Brain pericyte (primary cell): ENCODE measurements at regions not wholly inside any gene's neighbourhood (a gene's known extent, or its start where the extent isn't known, plus 50 kb on each side); places are given as distances from the start of the nearest gene placed in this dataset.
"Not testable (repeated sequence)": the region's sequence is repeated elsewhere in the genome, so short reads cannot be mapped to it uniquely, and the experiment has no call there.

ENCODE experiments used
- DNase-seq: peaks from one replicate; pipeline ENCODE4 v3.0.0-alpha.2; 2012; ENCODE audit warnings: low read depth, low spot score

DNA sequence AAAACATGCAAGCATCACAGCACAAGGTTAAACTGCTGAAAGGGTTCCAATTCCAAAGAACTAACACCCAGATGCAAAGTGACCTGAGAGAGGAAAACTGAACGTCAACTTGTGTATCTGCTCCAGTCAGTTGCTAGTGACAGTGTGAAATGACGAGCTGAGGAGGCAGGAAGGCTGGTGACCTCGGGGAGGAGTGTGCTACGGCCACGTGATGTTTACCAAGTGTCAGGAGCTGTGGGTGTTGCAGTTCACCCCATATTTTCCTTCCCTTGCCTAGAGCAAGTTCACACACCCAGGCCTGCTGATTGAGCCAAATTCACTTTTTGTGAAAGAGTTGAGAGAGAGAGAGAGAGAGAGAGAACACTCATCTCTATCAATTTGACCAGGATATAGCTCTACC is 231.6 kb upstream of the ANKH start:
- no peak for DNase-seq

DNA sequence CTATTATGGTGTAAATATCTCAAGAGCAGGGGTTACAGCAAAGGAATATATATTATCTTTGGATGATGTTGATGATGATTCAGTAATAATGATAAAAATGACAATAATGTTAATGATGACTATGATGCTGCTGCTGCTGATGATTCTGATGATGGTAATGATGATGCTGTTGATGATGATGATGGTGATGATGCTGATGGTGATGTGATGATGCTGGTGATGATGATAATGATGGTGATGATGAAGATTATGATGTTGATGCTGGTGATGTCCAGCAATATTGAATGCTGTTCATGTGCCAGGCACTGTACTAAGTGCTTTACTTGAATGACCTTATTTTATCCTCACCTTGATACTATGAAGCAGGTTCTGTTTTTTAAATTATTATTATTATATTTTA is 226.0 kb upstream of the ANKH start:
- no peak for DNase-seq

DNA sequence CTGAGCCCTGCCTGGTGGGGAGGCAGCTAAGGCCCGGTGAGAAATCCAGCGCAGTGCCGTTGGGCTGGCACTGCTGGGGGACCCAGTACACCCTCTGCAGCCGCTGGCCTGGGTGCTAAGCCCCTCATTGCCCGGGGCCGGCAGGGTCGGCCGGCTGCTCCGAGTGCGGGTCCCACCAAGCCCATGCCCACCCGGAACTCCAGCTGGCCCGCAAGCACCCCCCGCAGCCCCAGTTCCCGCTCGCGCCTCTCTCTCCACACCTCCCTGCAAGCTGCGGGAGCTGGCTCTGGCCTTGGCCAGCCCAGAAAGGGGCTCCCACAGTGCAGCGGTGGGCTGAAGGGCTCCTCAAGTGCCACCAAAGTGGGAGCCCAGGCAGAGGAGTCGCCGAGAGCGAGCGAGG is 225.1 kb upstream of the ANKH start:
- DNase-seq: not testable (repeated sequence)

DNA sequence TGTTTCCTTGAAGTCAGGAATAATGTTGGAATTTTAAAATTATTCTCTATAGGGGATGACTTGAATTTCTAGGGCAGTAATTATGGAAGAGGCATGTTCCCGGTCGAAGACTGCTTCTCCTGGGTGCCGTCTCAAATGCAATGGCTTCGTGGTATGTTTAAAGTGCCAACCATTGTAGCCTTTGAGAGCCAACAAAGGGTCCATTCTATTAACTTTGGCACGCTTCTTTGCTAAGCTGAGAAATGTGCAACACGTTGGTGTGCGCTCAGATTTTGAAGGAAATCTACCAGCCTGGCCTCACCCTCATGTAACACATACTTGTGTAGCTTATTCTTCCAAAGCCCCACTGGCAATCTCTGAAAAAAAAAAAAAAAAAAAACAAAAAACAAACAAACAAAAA is 221.2 kb upstream of the ANKH start:
- DNase-seq: no peak

DNA sequence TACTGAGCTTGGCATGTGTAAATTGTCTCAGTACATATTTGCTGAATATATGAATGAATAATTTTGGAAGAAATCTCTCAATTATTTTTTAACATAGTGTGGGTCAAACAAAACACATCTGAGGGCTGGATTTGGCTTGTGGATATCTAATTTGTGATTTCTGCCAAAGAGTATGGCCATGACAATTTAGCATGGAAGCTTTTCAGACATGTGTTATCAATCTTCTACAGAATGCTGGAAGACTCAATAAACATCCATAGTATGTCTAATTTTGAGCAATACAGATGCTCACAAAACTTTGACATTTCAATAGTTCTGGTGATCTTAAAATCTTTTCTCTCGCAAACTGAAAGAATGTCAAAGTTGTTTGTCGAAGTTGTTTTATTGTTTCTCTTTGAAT is 214.1 kb upstream of the ANKH start:
- no peak for DNase-seq

DNA sequence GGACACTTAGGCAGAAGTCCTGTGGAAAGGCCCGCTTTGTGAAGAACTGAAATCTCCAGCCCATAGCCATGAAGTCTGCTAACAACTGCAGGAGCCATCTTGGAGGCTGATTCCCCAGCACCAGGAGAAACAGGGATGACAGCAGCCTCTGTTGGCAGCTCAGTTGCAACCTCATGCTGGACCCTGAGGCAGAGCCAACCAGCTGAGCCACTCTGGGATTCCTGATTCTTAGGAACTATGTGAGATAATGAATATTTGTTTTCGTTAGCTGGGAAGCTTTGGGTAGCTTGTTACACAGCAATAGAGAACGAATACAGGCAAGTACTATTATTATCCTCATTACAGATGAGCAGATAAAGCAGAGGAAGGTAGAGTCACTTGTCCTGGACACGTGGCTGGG is 210.5 kb upstream of the ANKH start:
- DNase-seq: no peak

DNA sequence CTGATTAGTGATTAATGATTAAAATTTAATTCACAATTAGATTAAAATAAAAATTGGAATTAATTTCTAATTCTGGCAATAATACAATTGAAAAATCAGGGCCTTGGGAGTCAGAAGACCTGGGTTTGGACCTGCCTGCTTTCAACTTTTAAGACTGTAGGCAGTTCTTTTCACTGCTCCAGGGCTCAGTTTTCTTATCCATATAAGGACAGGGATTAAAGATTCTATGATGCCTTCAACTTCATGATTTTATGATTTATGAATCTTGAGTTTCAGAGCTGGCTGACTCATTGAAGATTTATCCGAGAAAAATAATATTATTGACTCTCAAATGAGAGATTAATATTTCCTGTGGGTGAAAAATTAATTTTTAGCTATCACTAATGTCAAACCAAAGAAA is 208.6 kb upstream of the ANKH start:
- DNase-seq: no peak

DNA sequence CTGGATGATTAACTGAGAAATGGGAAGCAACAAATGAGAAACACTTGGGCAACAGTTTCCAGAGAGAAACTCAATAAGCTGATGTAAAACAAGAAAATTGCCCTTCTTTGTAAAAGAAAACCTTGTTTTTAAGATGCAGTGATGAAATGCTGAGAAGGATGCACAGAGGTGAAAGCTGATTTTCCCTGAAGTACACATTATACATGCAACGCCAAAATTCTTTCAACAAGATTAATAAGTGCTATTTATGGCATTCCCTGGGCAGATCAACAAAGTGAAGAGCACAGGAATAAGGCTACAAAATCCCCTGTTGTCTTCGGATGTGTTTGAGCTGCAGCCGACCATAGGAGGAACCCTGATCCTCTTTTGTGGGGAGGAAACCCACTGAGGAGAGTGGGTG is 208.0 kb upstream of the ANKH start:
- DNase-seq: no peak

DNA sequence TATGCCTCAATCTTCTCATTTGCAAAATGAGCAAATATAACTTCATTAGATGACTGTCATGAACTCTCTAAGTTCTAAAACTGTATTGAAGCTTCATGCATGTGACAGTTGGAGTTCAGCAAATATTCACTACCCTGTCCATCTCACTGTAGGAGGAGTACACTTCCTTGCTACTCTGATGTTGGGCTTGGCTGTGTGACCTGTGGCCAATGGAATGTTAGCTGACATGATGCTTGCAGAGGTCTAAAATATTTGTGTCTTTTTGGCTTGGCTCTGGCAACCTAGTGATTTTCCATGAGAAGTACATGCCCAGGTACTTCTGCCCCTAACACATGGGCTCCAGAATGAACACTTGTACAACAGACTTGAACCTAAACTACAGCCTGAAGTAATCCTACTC is 203.1 kb upstream of the ANKH start:
- DNase-seq: no peak

DNA sequence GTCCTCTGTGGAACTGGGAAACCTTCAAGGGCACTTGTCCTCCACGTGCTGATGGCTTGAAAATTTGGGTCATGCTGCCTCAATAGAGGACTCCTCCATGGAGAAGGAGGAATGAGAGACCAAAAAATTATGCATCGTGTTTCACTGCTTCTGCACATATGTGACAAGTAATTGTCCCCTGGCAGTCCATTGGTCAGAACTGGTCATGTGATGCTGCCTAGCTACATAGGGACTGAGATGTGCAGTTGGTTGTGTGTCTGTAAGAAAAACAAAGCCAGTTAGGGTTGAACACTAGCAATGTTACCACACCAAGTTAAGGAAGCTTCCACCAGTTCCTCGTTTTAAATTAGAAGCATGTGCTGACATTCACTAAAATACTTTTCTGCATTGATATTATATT is 201.9 kb upstream of the ANKH start:
- no peak for DNase-seq

DNA sequence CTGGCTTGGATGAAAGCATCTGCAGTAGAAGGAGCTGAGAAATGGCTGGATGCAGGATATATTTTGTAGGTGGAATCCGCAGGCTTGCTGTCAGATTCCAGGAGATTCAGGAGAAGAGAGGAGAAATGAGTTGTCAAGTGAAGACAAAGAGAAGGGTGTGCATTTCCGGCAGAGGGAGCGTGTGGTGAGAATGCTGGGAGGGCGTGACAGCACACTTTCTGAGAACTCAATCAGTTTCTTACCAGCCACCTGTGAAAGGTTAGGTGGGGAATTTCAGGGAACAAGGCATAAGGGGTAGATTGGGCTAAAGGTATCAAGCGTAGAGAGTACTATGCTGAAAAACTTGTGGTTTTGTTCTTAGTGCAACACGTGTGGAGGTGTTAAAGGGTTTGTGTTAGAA is 199.3 kb upstream of the ANKH start:
- no peak for DNase-seq

DNA sequence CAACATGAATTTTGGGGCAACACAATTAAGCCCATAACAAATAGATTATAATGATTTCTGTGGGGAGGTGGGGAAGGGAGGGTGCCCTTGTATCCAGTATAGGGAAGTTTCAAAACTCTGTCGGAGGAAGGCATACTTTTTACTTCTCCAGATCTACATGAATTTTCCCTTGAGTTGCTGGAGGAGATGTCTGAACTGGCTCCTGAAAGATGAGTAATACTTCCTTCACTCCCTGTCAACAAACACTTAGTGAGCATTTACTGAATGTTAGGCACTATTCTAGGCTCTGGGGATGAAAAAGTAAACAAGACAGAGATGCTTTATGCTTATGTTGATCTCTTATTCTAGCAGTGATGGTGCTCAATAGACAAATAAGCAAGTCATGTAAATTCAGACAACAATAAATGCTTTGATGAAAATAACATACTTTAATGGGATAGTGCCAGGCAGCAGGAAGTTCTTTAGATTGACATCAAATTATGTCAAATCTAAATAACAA is 197.9 kb upstream of the ANKH start:
- no peak for DNase-seq

DNA sequence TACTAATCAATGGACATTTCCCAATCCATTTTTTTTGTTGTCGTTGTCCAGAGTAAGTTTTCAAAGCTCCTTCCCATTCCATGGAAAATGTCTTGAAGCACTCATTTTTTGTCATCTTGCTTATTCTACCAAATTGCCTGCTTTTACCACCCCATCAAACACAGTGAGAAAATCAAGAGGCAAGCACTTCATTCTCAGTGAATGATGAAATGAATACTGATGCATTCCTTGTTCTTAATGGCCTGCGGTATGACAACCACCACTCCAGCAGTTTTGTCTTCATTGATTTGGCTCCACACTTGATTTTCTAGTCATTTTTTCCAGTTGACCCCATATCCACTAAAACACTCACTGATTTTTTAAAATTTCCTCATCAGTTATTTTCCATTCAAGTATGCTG is 193.5 kb upstream of the ANKH start:
- DNase-seq: no peak

DNA sequence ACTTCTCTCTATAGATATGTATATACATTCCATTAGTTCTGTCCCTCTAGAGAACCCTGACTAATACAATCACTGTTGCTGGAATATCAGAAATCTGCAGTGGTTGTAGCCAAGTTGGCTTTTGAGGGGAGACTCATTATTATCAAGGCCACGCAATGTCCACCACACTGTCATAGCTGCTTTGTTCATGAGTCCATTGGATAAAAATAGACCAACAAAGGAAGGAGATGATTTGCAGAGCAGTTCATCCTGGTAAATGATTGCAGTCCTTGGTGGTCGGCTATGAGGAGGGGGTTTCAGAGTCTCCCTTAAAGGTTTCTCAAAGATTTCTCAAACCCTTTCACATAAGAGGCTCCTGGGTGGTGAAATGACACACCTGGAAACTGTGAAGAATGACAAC is 192.8 kb upstream of the ANKH start:
- DNase-seq: no peak

DNA sequence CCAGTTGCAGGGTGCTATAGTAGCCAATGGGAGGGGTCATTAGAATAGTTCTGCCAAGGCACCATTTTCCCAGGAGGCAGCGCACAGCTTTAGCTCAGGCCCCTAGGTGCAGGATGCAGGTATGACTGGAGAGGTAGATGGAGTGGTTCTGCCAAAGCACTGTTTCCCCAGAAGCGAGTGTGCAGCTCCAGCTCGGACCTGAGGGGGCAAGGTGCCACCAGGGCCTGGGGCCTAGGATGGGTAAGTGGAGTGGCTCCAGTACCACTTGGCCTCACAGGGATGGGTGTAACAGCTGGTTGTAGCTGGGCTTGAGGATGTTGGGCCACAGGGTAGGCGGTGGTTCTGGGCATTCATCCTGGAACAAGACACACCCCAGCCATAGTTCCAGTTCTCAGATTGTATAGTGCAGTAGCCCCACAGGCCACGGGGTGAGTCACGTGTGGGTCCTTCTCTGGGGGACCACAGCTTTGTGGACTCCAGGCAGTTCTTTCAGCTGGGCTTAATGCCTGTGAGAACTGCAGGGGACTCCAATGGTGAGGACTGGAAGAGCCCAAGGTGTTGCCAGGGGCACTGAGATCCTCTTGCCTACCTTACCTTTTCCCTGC is 185.5 kb upstream of the ANKH start:
- DNase-seq: no peak

DNA sequence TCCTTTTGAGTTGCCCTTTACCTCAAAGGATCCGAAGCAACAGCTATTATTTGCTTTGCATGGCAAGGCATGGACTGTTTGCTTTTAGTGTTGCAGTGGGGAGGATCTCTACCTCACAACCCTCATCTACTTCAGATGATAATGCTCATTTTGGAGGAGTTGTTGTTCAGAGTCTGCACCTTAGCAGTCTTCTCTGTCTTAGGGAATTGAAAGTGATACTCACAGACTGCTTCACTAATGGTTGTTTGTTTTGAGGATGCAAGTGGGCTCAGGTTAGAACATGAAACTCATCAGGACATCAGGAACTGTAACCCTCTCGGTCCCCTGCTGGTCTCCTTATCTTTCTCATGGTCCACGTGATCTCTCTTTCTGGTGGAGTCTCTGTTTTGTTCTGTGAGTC is 172.9 kb upstream of the ANKH start:
- DNase-seq: no peak

DNA sequence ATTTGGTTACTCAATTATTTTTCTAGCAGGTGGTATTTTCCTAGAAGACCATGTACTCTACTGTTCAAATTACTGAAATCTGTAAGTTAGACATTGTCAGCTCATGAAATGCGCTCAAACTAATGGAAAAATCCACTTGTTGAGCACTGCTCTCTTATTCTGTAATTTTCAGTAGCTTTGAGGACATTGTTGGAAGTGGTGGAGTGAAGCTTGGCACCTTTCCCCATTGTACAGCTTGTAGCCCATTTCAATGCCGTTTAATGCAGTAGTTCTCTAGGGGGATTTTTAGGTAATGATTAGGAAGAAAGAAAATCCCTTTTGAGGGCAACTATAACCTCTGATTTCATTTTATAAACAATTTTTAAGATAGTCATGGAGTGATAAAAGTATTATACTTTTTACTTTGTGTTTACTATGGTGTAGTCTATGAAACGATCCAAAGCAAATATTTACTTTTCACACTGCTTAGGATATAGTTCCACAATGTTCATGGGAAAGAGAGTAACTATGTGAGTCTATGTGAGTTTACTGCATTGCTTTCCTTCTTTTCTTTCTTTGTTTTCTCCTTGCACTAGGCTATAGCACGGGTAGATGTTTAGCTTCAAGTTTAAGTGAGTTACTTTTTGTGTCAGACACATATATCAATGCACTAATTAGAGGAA is 165.8 kb upstream of the ANKH start:
- no peak for DNase-seq

DNA sequence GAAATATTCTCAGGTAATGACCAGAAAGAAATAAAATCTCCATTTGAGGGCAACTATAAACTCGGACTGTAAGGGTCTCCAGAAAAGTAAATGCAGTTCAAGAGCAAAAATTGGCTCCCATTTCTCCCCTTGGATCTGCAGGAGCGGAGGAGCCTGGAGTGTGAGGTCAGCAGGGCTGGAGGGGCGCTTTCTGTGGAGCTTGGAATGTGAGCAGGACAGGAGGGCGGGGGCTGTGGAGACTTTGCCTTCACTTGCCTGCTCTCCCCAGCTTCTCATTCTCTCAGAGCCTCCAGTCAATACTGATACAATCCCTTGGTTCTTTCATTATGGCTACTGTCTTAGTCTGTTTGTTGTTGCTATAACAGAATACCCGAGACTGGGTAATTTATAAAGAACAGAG is 162.8 kb upstream of the ANKH start:
- no peak for DNase-seq

DNA sequence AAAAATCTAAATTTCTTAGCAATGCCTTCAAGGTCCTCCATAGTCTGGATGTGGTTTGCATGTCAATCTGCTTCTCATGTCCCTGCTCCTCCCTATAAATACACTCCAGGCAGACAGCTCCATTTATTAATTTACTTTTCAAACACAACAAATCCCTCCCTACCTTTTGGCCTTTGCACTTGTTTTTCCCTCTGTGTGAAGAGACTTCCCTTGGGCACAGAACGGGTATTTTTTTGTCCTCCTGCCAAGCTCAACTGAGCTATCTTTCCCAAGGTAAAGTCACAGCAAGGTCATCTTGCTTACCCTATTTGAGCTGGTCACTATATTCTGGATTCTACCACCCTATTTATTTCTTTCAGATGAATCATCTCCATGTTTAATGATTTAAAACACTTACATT is 159.6 kb upstream of the ANKH start:
- DNase-seq: no peak

DNA sequence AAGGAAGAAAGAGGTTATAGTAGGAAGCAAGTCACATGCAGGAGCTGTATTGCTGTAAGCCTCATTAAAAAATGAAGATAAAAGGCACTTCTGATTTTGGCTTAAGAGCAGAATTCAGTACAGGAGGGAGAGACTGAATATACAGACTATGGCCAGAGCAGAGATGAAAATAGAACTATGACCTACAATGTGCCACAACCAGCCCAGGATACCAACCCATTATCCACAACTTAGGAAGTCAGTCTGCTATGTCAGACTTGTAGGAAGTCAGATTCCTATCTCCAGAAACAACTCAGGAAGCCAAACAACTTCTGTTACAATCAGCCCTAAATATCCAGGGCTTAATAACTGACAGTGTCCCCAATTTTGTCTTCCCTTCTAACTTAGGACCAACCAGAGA is 156.2 kb upstream of the ANKH start:
- no peak for DNase-seq

DNA sequence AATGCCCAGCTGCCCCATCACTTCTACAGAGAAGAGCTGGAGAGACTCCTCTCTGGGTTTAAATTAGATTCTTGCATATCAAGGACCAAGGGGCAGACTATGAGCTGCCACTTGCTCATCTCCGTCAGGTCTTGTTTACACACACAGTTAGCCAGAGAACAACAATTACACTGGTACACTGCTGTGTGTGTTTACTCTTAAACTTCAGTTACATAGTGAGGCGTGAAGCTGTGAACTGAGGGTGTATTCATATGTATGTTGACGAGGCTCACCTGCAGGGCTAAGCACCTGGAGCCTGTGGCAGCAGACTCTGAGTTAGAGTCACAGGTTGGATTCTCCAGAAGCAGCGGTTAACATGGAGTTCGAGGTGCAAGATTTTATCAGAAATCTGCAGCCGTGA is 155.4 kb upstream of the ANKH start:
- no peak for DNase-seq

DNA sequence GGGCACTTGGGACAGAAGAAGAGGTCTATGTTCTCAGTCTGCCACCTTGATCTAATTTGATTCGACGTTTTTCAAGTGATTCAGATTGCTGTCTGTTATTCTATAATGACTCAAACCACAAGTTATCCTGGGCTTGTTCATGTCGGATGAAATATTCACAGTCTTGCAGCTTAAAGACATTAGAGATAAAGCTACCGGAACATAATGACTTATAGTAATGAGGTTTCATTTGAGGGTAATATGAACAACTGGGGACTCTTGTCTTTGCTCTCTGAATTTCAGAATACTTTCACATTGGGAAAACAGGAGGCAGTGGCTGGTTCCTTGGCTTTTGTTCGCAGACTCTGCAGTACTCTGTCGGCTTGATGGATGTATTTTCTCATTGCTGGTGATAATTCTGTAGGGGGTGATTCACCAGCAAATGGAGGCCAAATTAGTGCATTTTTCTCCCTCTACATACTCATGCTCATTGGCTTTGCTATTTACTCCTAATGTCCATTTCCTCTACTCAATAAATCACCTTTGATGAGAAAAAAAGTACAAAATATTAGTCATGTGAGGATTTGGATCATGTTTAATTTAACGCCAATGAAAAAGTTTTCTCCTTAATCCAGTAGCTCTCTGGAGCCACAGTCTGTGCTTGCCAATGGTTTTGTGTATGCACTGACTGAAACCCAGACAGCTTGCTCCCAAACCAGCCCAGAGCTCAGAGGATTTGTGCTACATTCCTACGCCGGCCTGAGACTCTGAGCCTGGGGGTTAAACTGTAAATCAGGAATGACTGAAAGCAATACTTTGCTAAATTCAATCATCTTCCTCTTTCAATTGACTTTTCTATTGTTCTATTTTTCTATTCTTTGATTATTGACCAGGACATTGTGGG is 154.7 kb upstream of the ANKH start:
- no peak for DNase-seq

DNA sequence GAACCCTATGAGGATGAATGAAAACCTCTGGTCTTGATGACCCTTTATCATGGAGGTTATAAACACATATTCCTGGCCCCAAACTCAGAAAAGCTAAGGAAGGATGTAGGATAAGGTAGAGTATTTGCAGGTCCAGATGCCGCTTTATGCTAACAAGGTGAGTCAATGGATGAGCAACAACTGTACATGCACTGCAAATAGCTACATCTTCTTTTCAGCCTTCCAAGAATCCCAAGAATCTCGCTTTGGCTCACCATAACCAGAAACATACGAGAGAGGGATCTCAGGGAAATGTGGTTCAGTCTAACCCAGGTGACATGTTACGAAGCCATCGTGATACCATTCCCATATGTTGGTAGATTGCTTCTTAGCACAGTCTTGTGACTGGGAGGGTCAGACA is 152.3 kb upstream of the ANKH start:
- no peak for DNase-seq
